HEK293 (cell line): ENCODE measurements at regions not wholly inside any gene's neighbourhood (a gene's known extent, or its start where the extent isn't known, plus 50 kb on each side); places are given as distances from the start of the nearest gene placed in this dataset.

Experiments used
- CTCF ChIA-PET: fragments of 350-600 bp; formaldehyde crosslinking; extraction: SDS; loops from one replicate; lab custom pipeline; 2021; ENCODE audit warnings: antibody characterized with exemption; lab: Yijun Ruan, JAX
- POLR2A ChIA-PET: fragments of 300-600 bp; formaldehyde crosslinking; extraction: SDS; loops from one replicate; lab custom pipeline; 2020; ENCODE audit warnings: antibody characterized with exemption, inconsistent platforms; lab: Yijun Ruan, JAX
- H3K27ac ChIP-seq: fragments of 200-500 bp; sonication (Bioruptor generic); 2 replicates; pipeline ENCODE4 v1.5.1; 2014; ENCODE audit warnings: low read depth, low read length, control low read depth, inconsistent platforms; ENCODE audit errors: extremely low read depth
- H3K36me3 ChIP-seq, 2 experiments: fragments of 200-500 bp in 1 of 2; sonication (Bioruptor generic) in 1 of 2; 1 replicate in 1 of 2; 2 replicates in 1 of 2; pipeline ENCODE4 v1.5.1; 2014 to 2017; ENCODE audit warnings: inconsistent platforms in 2 of 2, low read length in 2 of 2; ENCODE audit not compliant: control insufficient read depth in 2 of 2, insufficient read depth in 1 of 2
- H3K4me1 ChIP-seq: fragments of 200-500 bp; sonication (Bioruptor generic); 2 replicates; pipeline ENCODE4 v1.5.1; 2014; ENCODE audit warnings: mild to moderate bottlenecking, low read length, inconsistent platforms; ENCODE audit not compliant: control insufficient read depth, insufficient read depth
- H3K4me3 ChIP-seq: 2 replicates; pipeline ENCODE4 v1.5.1; 2011; ENCODE audit warnings: low read depth, mild to moderate bottlenecking, control low read depth, low read length, moderate library complexity
- H3K9me3 ChIP-seq: fragments of 200-500 bp; sonication (Bioruptor generic); 2 replicates; pipeline ENCODE4 v1.5.1; 2014; ENCODE audit warnings: low read depth, low read length, inconsistent platforms; ENCODE audit not compliant: control insufficient read depth, insufficient read depth
- AEBP2 ChIP-seq: fragments of 450-650 bp; formaldehyde crosslinking; IDR thresholded peaks from 2 replicates; pipeline ENCODE4 v1.5.1; 2016; ENCODE audit warnings: missing biosample characterization, missing genetic modification characterization, borderline replicate concordance
- BCL11A ChIP-seq: fragments of 450-650 bp; formaldehyde crosslinking; IDR thresholded peaks from 2 replicates; pipeline ENCODE4 v1.5.1; 2016; ENCODE audit warnings: low read depth, missing biosample characterization, missing genetic modification characterization
- BCL11B ChIP-seq: fragments of 450-650 bp; formaldehyde crosslinking; IDR thresholded peaks from 2 replicates; pipeline ENCODE4 v1.5.1; 2016; ENCODE audit warnings: low read depth, missing biosample characterization, missing genetic modification characterization
- HOXC10 ChIP-seq: sonication (generic); formaldehyde crosslinking; IDR thresholded peaks from 2 replicates; pipeline ENCODE4 v1.8.1; 2023; ENCODE audit warnings: mild to moderate bottlenecking, missing genetic modification reagents
- KLF10 ChIP-seq: fragments of 450-650 bp; IDR thresholded peaks from 2 replicates; pipeline ENCODE4 v1.5.1; 2018; ENCODE audit warnings: missing biosample characterization, mild to moderate bottlenecking, missing genetic modification characterization
- ZFP37 ChIP-seq: fragments of 450-650 bp; formaldehyde crosslinking; IDR thresholded peaks from 2 replicates; pipeline ENCODE4 v1.5.1; 2016; ENCODE audit warnings: missing biosample characterization, missing genetic modification characterization
- ZFP41 ChIP-seq: fragments of 450-650 bp; formaldehyde crosslinking; IDR thresholded peaks from 2 replicates; pipeline ENCODE4 v1.5.1; 2016; ENCODE audit warnings: missing biosample characterization, missing genetic modification characterization, borderline replicate concordance
- ZNF146 ChIP-seq: fragments of 450-650 bp; formaldehyde crosslinking; IDR thresholded peaks from 2 replicates; pipeline ENCODE4 v1.5.1; 2016; ENCODE audit warnings: missing biosample characterization, missing genetic modification characterization
- ZNF174 ChIP-seq: fragments of 450-650 bp; formaldehyde crosslinking; IDR thresholded peaks from 2 replicates; pipeline ENCODE4 v1.5.0; 2017; ENCODE audit warnings: missing biosample characterization, mild to moderate bottlenecking, missing genetic modification characterization
- ZNF239 ChIP-seq: fragments of 450-650 bp; formaldehyde crosslinking; IDR thresholded peaks from 2 replicates; pipeline ENCODE4 v1.5.1; 2016; ENCODE audit warnings: missing biosample characterization, missing genetic modification characterization
- ZNF311 ChIP-seq: fragments of 450-650 bp; formaldehyde crosslinking; IDR thresholded peaks from 2 replicates; pipeline ENCODE4 v1.5.1; 2017; ENCODE audit warnings: missing biosample characterization, missing genetic modification characterization, borderline replicate concordance
- ZNF341 ChIP-seq: fragments of 450-650 bp; formaldehyde crosslinking; IDR thresholded peaks from 2 replicates; pipeline ENCODE4; 2016; ENCODE audit warnings: low read depth, missing biosample characterization, missing genetic modification characterization
- ZNF37A ChIP-seq: fragments of 450-650 bp; IDR thresholded peaks from 2 replicates; pipeline ENCODE4 v1.5.1; 2018; ENCODE audit warnings: missing biosample characterization, missing genetic modification characterization
- ZNF521 ChIP-seq: fragments of 450-650 bp; formaldehyde crosslinking; IDR thresholded peaks from 2 replicates; pipeline ENCODE4 v1.5.1; 2017; ENCODE audit warnings: missing biosample characterization, mild to moderate bottlenecking, missing genetic modification characterization
- ZNF600 ChIP-seq: fragments of 450-650 bp; formaldehyde crosslinking; IDR thresholded peaks from 2 replicates; pipeline ENCODE4 v1.5.1; 2016; ENCODE audit warnings: missing biosample characterization, missing genetic modification characterization
- ZNF621 ChIP-seq: fragments of 450-650 bp; formaldehyde crosslinking; IDR thresholded peaks from 2 replicates; pipeline ENCODE4 v1.5.1; 2017; ENCODE audit warnings: missing biosample characterization, missing genetic modification characterization
- ZNF623 ChIP-seq: fragments of 450-650 bp; formaldehyde crosslinking; IDR thresholded peaks from 2 replicates; pipeline ENCODE4 v1.5.1; 2016; ENCODE audit warnings: missing biosample characterization, missing genetic modification characterization
- ZNF660 ChIP-seq: fragments of 450-650 bp; IDR thresholded peaks from 2 replicates; pipeline ENCODE4 v1.5.1; 2018; ENCODE audit warnings: missing biosample characterization, mild to moderate bottlenecking, missing genetic modification characterization
- ZSCAN16 ChIP-seq: fragments of 450-650 bp; formaldehyde crosslinking; IDR thresholded peaks from 2 replicates; pipeline ENCODE4 v1.5.1; 2016; ENCODE audit warnings: missing biosample characterization, missing genetic modification characterization
- ZSCAN18 ChIP-seq: fragments of 450-650 bp; formaldehyde crosslinking; IDR thresholded peaks from 2 replicates; pipeline ENCODE4 v1.5.1; 2016; ENCODE audit warnings: missing biosample characterization, missing genetic modification characterization
- TF ChIP-seq, protein P1 (sequence below): fragments of 450-650 bp; formaldehyde crosslinking; IDR thresholded peaks from 2 replicates; pipeline ENCODE4 v1.5.1; 2017; ENCODE audit warnings: missing biosample characterization, missing genetic modification characterization
- TF ChIP-seq, protein P2 (sequence below): fragments of 450-650 bp; formaldehyde crosslinking; IDR thresholded peaks from 2 replicates; pipeline ENCODE4 v1.5.1; 2016; ENCODE audit warnings: missing biosample characterization, missing genetic modification characterization
- TF ChIP-seq, protein P3 (sequence below): fragments of 450-650 bp; formaldehyde crosslinking; optimal IDR thresholded peaks from 2 replicates; pipeline ENCODE3; 2016; ENCODE audit warnings: missing biosample characterization, mild to moderate bottlenecking, missing genetic modification characterization
- TF ChIP-seq, protein P4 (sequence below): fragments of 450-650 bp; formaldehyde crosslinking; IDR thresholded peaks from 2 replicates; pipeline ENCODE4 v1.5.1; 2017; ENCODE audit warnings: missing biosample characterization, mild to moderate bottlenecking, missing genetic modification characterization, moderate library complexity

DNA sequence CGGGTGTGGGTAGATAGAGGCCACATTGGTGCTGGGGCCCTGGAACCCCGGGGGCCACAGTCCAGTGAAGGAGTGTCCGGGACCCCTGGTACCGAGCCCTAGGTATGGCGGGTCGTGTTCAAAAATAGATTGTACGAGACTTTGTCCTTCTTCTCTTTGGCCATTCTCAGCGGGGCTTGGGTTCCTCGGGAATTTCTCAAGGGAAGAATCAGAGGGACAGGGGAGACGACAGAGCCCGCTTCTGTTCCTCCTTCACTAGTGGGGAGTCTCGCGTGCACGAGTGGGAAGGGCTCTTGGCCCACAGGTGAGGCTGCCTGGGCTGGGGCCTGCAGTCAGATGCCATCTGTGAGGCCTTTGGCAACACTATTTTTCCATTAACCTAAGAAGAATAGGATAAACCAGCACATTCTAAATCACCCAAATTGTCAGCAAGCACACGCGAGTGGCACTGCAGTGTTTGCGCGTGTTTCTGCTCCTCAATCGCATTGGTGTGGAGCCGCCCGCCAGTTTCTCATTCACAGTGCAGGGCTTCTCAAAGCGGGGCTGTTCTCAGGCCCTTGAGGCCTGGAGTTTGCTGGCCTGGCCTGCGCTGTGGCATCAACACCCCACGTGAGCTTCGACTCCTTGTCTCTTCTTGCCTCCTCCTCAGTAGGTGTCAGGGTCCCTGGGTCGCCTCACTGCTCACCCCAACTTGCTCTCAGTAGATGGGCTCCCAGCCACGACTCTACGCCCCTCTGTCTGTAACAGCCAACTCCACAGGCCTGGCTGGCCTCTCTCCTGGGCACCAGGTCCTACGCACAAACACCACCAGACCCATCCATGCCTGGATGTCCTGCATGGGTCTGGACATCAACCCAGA lies 187.6 kb upstream of the SHH start (continued):
- TF ChIP-seq AEBP2: no peak
- TF ChIP-seq BCL11A (tag by site-specific recombination): no peak
- no peak for TF ChIP-seq ZNF341 (tag by site-specific recombination)
- no peak for TF ChIP-seq KLF10 (tag by site-specific recombination)
- no peak for TF ChIP-seq ZNF660 (tag by site-specific recombination)

GRCh38 chr7:155998766-155999630 lies 186.7 kb upstream of the SHH start:
- Histone ChIP-seq H3K27ac (no peak overlapping the region), H3K4me3 (no peak overlapping the region), H3K4me1 (no peaks in the 10 kb centered on the region), H3K36me3 (no peaks in the 10 kb centered on the region), H3K9me3 (no peaks in the 10 kb centered on the region)
- ChIA-PET POLR2A (no interaction called here), CTCF (interaction anchor here (0.6 kb wide), 1 partner anchor 764 kb away, joined by 3 read pairs; no protein-coding TSS in a partner anchor)
- TF ChIP-seq ZSCAN16 (tag by site-specific recombination): no peak
- TF ChIP-seq ZNF311 (tag by site-specific recombination): no peak
- TF ChIP-seq ZFP37: no peak
- TF ChIP-seq ZNF621 (tag by site-specific recombination): no peak
- no peak for TF ChIP-seq BCL11B
- TF ChIP-seq, protein P1, sequence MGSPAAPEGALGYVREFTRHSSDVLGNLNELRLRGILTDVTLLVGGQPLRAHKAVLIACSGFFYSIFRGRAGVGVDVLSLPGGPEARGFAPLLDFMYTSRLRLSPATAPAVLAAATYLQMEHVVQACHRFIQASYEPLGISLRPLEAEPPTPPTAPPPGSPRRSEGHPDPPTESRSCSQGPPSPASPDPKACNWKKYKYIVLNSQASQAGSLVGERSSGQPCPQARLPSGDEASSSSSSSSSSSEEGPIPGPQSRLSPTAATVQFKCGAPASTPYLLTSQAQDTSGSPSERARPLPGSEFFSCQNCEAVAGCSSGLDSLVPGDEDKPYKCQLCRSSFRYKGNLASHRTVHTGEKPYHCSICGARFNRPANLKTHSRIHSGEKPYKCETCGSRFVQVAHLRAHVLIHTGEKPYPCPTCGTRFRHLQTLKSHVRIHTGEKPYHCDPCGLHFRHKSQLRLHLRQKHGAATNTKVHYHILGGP (tag by site-specific recombination): no peak
- no peak for TF ChIP-seq ZNF239 (tag by site-specific recombination)
- TF ChIP-seq ZNF623: no peak
- TF ChIP-seq ZSCAN18 (tag by site-specific recombination): no peak
- no peak for TF ChIP-seq ZNF37A

DNA sequence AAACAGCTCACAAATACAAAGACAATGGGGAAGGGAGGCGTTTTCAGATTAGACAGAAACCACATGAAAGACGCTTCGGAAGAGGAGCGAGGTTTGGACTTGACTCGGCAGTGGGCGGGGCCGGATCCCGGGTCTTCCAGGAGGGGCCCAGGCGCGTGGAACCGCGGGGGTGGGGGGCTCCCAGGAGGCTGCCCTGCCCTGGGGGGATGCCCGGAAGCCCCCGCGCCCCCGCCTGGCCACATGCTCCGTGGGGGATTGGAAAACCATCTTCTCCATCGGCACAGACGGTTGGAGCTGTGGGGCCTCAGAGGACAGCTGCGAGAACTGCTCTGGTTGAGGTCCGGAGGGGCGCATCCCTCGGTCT lies 186.0 kb upstream of the SHH start:
- POLR2A ChIA-PET: no interaction called here
- TF ChIP-seq BCL11A (tag by site-specific recombination) (no peak), HOXC10 (no peak), ZNF600 (no peak), ZFP41 (tag by site-specific recombination) (no peak), ZNF146 (tag by site-specific recombination) (no peak), ZNF174 (no peak), ZNF521 (tag by site-specific recombination) (no peak)
- TF ChIP-seq, protein P2, sequence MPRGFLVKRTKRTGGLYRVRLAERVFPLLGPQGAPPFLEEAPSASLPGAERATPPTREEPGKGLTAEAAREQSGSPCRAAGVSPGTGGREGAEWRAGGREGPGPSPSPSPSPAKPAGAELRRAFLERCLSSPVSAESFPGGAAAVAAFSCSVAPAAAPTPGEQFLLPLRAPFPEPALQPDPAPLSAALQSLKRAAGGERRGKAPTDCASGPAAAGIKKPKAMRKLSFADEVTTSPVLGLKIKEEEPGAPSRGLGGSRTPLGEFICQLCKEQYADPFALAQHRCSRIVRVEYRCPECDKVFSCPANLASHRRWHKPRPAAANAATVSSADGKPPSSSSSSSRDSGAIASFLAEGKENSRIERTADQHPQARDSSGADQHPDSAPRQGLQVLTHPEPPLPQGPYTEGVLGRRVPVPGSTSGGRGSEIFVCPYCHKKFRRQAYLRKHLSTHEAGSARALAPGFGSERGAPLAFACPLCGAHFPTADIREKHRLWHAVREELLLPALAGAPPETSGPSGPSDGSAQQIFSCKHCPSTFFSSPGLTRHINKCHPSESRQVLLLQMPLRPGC (tag by site-specific recombination): no peak
- TF ChIP-seq, protein P3, sequence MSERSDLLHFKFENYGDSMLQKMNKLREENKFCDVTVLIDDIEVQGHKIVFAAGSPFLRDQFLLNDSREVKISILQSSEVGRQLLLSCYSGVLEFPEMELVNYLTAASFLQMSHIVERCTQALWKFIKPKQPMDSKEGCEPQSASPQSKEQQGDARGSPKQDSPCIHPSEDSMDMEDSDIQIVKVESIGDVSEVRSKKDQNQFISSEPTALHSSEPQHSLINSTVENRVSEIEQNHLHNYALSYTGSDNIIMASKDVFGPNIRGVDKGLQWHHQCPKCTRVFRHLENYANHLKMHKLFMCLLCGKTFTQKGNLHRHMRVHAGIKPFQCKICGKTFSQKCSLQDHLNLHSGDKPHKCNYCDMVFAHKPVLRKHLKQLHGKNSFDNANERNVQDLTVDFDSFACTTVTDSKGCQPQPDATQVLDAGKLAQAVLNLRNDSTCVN: no peak
- TF ChIP-seq, protein P4, sequence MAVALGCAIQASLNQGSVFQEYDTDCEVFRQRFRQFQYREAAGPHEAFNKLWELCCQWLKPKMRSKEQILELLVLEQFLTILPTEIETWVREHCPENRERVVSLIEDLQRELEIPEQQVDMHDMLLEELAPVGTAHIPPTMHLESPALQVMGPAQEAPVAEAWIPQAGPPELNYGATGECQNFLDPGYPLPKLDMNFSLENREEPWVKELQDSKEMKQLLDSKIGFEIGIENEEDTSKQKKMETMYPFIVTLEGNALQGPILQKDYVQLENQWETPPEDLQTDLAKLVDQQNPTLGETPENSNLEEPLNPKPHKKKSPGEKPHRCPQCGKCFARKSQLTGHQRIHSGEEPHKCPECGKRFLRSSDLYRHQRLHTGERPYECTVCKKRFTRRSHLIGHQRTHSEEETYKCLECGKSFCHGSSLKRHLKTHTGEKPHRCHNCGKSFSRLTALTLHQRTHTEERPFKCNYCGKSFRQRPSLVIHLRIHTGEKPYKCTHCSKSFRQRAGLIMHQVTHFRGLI (tag by site-specific recombination): no peak

More for the DNA sequence above, 186.0 kb upstream of the SHH start:
- Histone ChIP-seq H3K27ac (no peak overlapping the region), H3K4me1 (no peaks in the 10 kb centered on the region), H3K36me3 (no peaks in the 10 kb centered on the region), H3K9me3 (no peaks in the 10 kb centered on the region), H3K4me3 (no peak overlapping the region)
- CTCF ChIA-PET: no interaction called here
